ENCODE measurements at regions not wholly inside any gene's neighbourhood (a gene's known extent, or its start where the extent isn't known, plus 50 kb on each side); places are given as distances from the start of the nearest gene placed in this dataset.

DNA sequence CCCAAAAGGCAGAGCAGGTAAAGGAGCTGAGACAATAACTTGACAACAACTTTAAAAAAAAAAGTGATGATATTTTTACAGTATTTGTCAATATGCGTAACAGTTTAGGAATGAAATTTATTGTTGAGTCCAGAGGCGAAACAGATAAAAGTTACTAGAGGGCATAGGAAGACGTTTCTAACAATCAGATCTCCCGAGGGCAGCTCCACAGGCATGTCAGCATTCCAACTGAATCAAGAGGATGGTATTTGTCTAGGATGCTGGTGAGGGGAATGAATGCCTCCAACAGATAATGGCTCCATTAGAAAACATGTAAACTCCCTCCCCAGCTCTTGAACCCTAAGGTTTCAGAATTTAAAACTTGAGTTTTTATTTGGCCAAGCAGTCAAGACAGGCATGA, 733.9 kb upstream of the SORCS1 start:
- Histone ChIP-seq H3K4me1 (no peaks in the 10 kb centered on the region), H3K27me3 (no peaks in the 10 kb centered on the region), H3K9ac (ENCODE audit: low read depth in 2 of 2, low read length in 2 of 2) (no peak overlapping the region), H3K9me3 (no peaks in the 10 kb centered on the region), H3K36me3 (no peaks in the 10 kb centered on the region), H3K27ac (no peak overlapping the region), H3K4me3 (no peak overlapping the region)
- TF ChIP-seq CTCF (IDR thresholded peaks at IDR 0.05) = no peak
- intact Hi-C loops (cut with DNase I) = no loop called here
- no peak for DNase-seq

GRCh38 chr10:107894516-107894915, 730.0 kb upstream of the SORCS1 start:
- H3K4me3 ChIP-seq = no peak overlapping the region
- no peak for DNase-seq
- no peak overlapping the region for H3K27ac ChIP-seq
- H3K4me1 ChIP-seq = no peaks in the 10 kb centered on the region
- no peaks in the 10 kb centered on the region for H3K36me3 ChIP-seq
- H3K9ac ChIP-seq (ENCODE audit: low read depth in 2 of 2, low read length in 2 of 2) = no peak overlapping the region
- TF ChIP-seq CTCF (IDR thresholded peaks at IDR 0.05) = no peak
- H3K9me3 ChIP-seq = no peaks in the 10 kb centered on the region
- H3K27me3 ChIP-seq = no peaks in the 10 kb centered on the region
- intact Hi-C loops (cut with DNase I) = no loop called here

DNA sequence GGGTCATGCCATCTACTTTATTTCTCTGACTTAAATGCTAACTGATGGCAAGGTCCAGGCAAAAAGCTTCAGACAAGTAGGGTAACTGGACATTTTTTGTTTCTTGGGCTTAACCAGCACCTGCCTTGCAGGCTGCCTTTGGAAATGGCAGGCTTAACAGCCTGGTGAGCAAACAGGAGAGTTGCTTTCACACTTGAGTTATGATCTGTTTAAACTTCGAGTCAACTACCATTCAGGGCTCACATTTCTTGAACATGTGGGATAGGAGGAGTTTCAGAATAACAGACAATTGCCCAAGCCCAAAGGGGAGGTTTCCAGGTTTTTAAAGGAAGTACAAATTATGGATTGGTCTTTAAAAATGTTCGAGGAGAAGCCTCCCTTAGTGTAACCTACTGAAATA, 724.6 kb upstream of the SORCS1 start:
- intact Hi-C loops (cut with DNase I) = no loop called here
- no peak overlapping the region for H3K27ac ChIP-seq
- no peak overlapping the region for H3K9ac ChIP-seq (ENCODE audit: low read depth in 2 of 2, low read length in 2 of 2)
- no peaks in the 10 kb centered on the region for H3K27me3 ChIP-seq
- no peaks in the 10 kb centered on the region for H3K9me3 ChIP-seq
- H3K36me3 ChIP-seq = no peaks in the 10 kb centered on the region
- DNase-seq = no peak
- H3K4me1 ChIP-seq = no peaks in the 10 kb centered on the region
- no peak overlapping the region for H3K4me3 ChIP-seq
- TF ChIP-seq CTCF (IDR thresholded peaks at IDR 0.05) = no peak

- no peak for TF ChIP-seq CTCF (IDR thresholded peaks at IDR 0.05)
- Histone ChIP-seq H3K9me3 (no peaks in the 10 kb centered on the region), H3K4me1 (no peaks in the 10 kb centered on the region), H3K4me3 (no peak overlapping the region), H3K27me3 (no peaks in the 10 kb centered on the region), H3K27ac (no peak overlapping the region), H3K36me3 (no peaks in the 10 kb centered on the region), H3K9ac (ENCODE audit: low read depth in 2 of 2, low read length in 2 of 2) (no peak overlapping the region)
- intact Hi-C loops (cut with DNase I) = no loop called here
- DNase-seq = no peak
Measured at GRCh38 chr10:107880185-107880584, 715.7 kb upstream of the SORCS1 start.

DNA sequence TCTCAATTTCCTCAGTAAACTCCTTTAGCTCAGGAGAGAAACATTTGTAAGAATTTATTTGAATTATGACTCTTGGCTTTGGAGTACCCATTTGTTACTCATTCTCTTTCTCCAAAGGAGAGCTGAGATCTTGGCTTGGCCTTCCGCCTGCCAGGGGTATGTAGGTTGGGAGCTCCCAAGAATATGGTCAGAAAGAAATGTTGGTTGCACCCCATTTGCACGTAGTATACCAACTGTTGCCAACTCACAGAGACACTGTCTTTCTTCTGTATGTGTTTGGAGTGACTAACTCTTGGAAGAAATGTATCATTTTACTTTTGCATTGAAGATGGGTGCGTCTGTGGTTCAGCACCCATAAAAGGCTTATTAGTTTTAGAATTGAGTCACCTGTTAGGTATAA, 708.5 kb upstream of the SORCS1 start:
- Histone ChIP-seq H3K27ac (no peak overlapping the region), H3K9me3 (no peaks in the 10 kb centered on the region), H3K4me3 (no peak overlapping the region), H3K9ac (ENCODE audit: low read depth in 2 of 2, low read length in 2 of 2) (no peak overlapping the region), H3K4me1 (no peaks in the 10 kb centered on the region), H3K36me3 (no peaks in the 10 kb centered on the region), H3K27me3 (no peaks in the 10 kb centered on the region)
- TF ChIP-seq CTCF (IDR thresholded peaks at IDR 0.05) = no peak
- intact Hi-C loops (cut with DNase I) = no loop called here
- DNase-seq = no peak

GRCh38 chr10:107865691-107866090, 701.2 kb upstream of the SORCS1 start:
- no peak for TF ChIP-seq CTCF (IDR thresholded peaks at IDR 0.05)

More at GRCh38 chr10:107865691-107866090, 701.2 kb upstream of the SORCS1 start:
- Histone ChIP-seq H3K27ac (no peak overlapping the region), H3K36me3 (no peaks in the 10 kb centered on the region), H3K9me3 (no peaks in the 10 kb centered on the region), H3K9ac (ENCODE audit: low read depth in 2 of 2, low read length in 2 of 2) (no peak overlapping the region), H3K4me1 (no peaks in the 10 kb centered on the region), H3K4me3 (no peak overlapping the region), H3K27me3 (no peaks in the 10 kb centered on the region)
- no peak for DNase-seq
- intact Hi-C loops (cut with DNase I) = no loop called here

Data from colonic mucosa (tissue), 4 donors.